Osteocyte (in vitro differentiated cells): ENCODE measurements at regions not wholly inside any gene's neighbourhood (a gene's known extent, or its start where the extent isn't known, plus 50 kb on each side); places are given as distances from the start of the nearest gene placed in this dataset.

ENCODE experiments used
- DNase-seq: peaks from one replicate; pipeline ENCODE4 v3.0.0; 2021; ENCODE audit warnings: mixed read lengths; ENCODE audit not compliant: unreplicated experiment; ENCODE audit errors: extremely low spot score
- H3K27ac Mint-ChIP-seq: one replicate; pipeline ENCODE4 v1.8.0; 2021; ENCODE audit warnings: mild to moderate bottlenecking, mixed read lengths; ENCODE audit not compliant: unreplicated experiment
- H3K27me3 Mint-ChIP-seq: one replicate; pipeline ENCODE4 v1.8.0; 2021; ENCODE audit warnings: mixed read lengths; ENCODE audit not compliant: unreplicated experiment
- H3K36me3 Mint-ChIP-seq: one replicate; pipeline ENCODE4 v1.8.0; 2021; ENCODE audit warnings: mixed read lengths; ENCODE audit not compliant: unreplicated experiment
- H3K4me1 Mint-ChIP-seq: one replicate; pipeline ENCODE4 v1.8.0; 2021; ENCODE audit warnings: mixed read lengths; ENCODE audit not compliant: unreplicated experiment
- H3K4me3 Mint-ChIP-seq: one replicate; pipeline ENCODE4 v1.8.0; 2021; ENCODE audit warnings: mild to moderate bottlenecking, moderate library complexity, mixed read lengths; ENCODE audit not compliant: unreplicated experiment
- H3K9me3 Mint-ChIP-seq: one replicate; pipeline ENCODE4 v1.8.0; 2021; ENCODE audit warnings: mixed read lengths; ENCODE audit not compliant: unreplicated experiment
- TF ChIP-seq, protein P1 (sequence below): fragments of 200-600 bp; sonication (generic); IDR thresholded peaks from 2 replicates; pipeline ENCODE4 v1.5.0; 2021; ENCODE audit warnings: antibody characterized with exemption, mild to moderate bottlenecking, moderate library complexity

- TF ChIP-seq, protein P1, sequence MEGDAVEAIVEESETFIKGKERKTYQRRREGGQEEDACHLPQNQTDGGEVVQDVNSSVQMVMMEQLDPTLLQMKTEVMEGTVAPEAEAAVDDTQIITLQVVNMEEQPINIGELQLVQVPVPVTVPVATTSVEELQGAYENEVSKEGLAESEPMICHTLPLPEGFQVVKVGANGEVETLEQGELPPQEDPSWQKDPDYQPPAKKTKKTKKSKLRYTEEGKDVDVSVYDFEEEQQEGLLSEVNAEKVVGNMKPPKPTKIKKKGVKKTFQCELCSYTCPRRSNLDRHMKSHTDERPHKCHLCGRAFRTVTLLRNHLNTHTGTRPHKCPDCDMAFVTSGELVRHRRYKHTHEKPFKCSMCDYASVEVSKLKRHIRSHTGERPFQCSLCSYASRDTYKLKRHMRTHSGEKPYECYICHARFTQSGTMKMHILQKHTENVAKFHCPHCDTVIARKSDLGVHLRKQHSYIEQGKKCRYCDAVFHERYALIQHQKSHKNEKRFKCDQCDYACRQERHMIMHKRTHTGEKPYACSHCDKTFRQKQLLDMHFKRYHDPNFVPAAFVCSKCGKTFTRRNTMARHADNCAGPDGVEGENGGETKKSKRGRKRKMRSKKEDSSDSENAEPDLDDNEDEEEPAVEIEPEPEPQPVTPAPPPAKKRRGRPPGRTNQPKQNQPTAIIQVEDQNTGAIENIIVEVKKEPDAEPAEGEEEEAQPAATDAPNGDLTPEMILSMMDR, result no peak
- H3K9me3 Mint-ChIP-seq, result peaks cover 7% of the 10 kb centered on the region
- no peak for DNase-seq
- H3K4me3 Mint-ChIP-seq, result no peak overlapping the region
- H3K27me3 Mint-ChIP-seq, result peaks cover 2% of the 10 kb centered on the region
- H3K36me3 Mint-ChIP-seq, result no peaks in the 10 kb centered on the region
- H3K27ac Mint-ChIP-seq, result no peak overlapping the region
- no peaks in the 10 kb centered on the region for H3K4me1 Mint-ChIP-seq
Observed at GRCh38 chr6:105739764-105740163, 336.9 kb upstream of the PREP start.

- H3K9me3 Mint-ChIP-seq, result peaks cover 7% of the 10 kb centered on the region
- peaks cover 2% of the 10 kb centered on the region for H3K27me3 Mint-ChIP-seq
- no peak overlapping the region for H3K27ac Mint-ChIP-seq
- no peaks in the 10 kb centered on the region for H3K36me3 Mint-ChIP-seq
- no peak overlapping the region for H3K4me3 Mint-ChIP-seq
- TF ChIP-seq, protein P1, result peak; percentile 67
- no peak for DNase-seq
- peaks cover 8% of the 10 kb centered on the region for H3K4me1 Mint-ChIP-seq
Observed at GRCh38 chr6:105733556-105734162, 330.8 kb upstream of the PREP start.

DNA sequence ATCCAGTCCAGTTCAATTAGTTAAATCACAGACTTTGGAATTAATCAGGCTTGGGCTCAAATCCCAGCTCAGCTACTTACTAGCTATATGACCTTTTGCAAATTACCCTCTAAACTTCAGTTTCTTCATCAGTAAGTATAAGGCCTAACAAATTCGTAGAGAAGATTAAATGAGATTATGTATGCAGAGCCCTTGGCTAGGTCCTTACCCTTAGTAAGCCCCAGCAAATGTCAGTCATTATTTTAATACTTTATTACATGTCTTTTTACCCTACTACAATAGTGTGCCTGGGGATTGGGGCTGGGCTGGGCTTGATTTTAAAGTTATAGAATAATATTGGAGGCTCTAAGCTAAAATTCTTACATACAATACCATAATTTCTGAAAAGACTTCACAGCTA is 326.1 kb upstream of the PREP start:
- H3K27me3 Mint-ChIP-seq, result peaks cover 11% of the 10 kb centered on the region
- H3K4me3 Mint-ChIP-seq, result no peak overlapping the region
- no peak for DNase-seq
- TF ChIP-seq, protein P1, result no peak
- no peak overlapping the region for H3K27ac Mint-ChIP-seq
- no peaks in the 10 kb centered on the region for H3K36me3 Mint-ChIP-seq
- no peaks in the 10 kb centered on the region for H3K9me3 Mint-ChIP-seq
- H3K4me1 Mint-ChIP-seq, result peaks cover 8% of the 10 kb centered on the region

GRCh38 chr6:105726902-105727655 is 324.2 kb upstream of the PREP start:
- Mint-ChIP-seq H3K9me3 (no peaks in the 10 kb centered on the region), H3K27me3 (peaks cover 15% of the 10 kb centered on the region), H3K36me3 (no peaks in the 10 kb centered on the region), H3K27ac (no peak overlapping the region), H3K4me1 (peaks cover 8% of the 10 kb centered on the region), H3K4me3 (no peak overlapping the region)
- no peak for DNase-seq
- TF ChIP-seq, protein P1, result no peak

- no peak for DNase-seq
- H3K9me3 Mint-ChIP-seq, result peaks cover 36% of the 10 kb centered on the region
- H3K4me1 Mint-ChIP-seq, result no peaks in the 10 kb centered on the region
- no peak overlapping the region for H3K27ac Mint-ChIP-seq
- H3K4me3 Mint-ChIP-seq, result no peak overlapping the region
- no peaks in the 10 kb centered on the region for H3K27me3 Mint-ChIP-seq
- TF ChIP-seq, protein P1, result no peak
- H3K36me3 Mint-ChIP-seq, result peaks cover 12% of the 10 kb centered on the region
Observed at GRCh38 chr6:105714846-105715245, 312.0 kb upstream of the PREP start.
